ENCODE measurements at regions not wholly inside any gene's neighbourhood (a gene's known extent, or its start where the extent isn't known, plus 50 kb on each side); places are given as distances from the start of the nearest gene placed in this dataset.
"Not testable (repeated sequence)": the region's sequence is repeated elsewhere in the genome, so short reads cannot be mapped to it uniquely, and the experiment has no call there.

DNA sequence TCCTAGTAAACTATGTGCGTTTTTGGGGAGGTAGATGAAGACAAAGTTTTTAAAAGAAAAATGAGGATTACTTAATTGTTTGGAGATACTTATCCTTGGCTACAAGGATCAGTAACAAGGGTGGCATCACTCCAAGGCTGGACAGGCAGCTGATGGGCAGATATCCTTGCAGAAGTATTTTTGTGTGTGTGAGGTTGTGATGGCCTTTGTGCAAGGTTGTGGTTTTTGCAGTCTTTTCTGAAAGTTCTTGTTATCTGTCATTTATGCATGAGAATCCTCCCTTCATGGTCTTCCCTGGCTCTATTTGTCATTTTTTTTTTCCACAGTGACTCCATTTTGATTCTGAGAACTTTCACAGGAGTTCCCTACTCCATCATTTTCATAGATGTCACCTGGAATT, 96.0 kb upstream of the C1GALT1C1 start:
- DNase-seq (ENCODE audit: low read depth), result no peak
- TF ChIP-seq, protein P1, sequence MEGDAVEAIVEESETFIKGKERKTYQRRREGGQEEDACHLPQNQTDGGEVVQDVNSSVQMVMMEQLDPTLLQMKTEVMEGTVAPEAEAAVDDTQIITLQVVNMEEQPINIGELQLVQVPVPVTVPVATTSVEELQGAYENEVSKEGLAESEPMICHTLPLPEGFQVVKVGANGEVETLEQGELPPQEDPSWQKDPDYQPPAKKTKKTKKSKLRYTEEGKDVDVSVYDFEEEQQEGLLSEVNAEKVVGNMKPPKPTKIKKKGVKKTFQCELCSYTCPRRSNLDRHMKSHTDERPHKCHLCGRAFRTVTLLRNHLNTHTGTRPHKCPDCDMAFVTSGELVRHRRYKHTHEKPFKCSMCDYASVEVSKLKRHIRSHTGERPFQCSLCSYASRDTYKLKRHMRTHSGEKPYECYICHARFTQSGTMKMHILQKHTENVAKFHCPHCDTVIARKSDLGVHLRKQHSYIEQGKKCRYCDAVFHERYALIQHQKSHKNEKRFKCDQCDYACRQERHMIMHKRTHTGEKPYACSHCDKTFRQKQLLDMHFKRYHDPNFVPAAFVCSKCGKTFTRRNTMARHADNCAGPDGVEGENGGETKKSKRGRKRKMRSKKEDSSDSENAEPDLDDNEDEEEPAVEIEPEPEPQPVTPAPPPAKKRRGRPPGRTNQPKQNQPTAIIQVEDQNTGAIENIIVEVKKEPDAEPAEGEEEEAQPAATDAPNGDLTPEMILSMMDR (conservative IDR thresholded peaks at IDR 0.05; ENCODE audit: low read depth, low read length), result no peak
- H3K4me3 ChIP-seq (ENCODE audit: low read length), result no peak overlapping the region

DNA sequence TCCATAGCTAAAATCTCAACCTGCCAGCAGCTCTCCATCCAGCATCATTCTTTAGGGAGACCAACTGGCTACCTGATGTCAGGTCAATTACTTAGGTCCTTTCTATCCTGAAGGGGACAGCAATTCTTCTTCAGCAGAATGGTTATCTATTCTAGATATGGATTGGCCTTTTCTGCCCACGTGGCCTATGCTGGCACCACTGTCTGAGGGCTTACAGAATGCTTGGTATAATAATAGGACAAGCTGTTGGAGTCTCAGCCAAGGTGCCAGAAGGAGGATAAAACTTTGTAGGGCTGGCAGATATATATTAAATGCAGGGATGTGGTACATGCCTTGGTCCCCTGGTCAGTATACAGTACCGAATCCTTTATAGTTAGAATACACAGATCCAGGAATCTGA, 89.8 kb upstream of the C1GALT1C1 start:
- no peak overlapping the region for H3K4me3 ChIP-seq (ENCODE audit: low read length)
- TF ChIP-seq, protein P1 (conservative IDR thresholded peaks at IDR 0.05; ENCODE audit: low read depth, low read length), result no peak
- no peak for DNase-seq (ENCODE audit: low read depth)

DNA sequence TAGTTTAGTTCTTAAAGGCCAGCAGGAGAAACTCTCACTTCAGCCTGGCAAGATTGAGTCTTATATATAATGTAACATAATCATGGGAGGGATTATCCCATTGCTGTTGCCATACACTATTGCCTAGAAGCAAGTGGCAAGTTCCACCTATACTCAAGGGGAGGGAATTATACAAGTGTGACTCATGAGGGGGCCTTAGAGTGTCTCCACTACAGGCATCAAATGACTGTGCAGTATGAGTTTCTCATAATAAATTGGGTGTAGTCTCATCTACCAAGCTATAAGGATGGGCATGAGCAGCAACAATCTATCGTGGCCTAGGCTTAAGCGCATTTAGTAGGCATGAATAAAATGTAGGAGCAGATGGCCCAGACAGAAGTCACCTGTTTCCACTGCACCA, 89.1 kb upstream of the C1GALT1C1 start:
- TF ChIP-seq, protein P1 (conservative IDR thresholded peaks at IDR 0.05; ENCODE audit: low read depth, low read length), result no peak
- H3K4me3 ChIP-seq (ENCODE audit: low read length), result no peak overlapping the region
- no peak for DNase-seq (ENCODE audit: low read depth)

DNA sequence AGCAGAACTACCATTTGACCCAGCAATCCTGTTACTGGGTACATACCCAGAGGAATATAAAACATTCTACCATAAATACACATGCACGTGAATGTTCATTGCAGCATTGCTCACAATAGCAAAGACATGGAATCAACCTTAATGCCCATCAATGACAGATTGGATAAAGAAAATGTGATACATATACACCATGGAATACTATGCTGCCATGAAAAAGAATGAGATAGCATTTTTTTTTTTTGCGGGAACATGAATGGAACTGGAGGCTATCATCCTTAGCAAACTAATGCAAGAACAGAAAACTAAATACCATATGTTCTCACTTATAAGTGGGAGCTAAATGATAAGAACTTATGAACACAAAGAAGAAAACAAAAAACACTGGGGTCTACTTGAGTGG, 72.5 kb upstream of the C1GALT1C1 start:
- H3K4me3 ChIP-seq (ENCODE audit: low read length); DNase-seq (ENCODE audit: low read depth): not testable (repeated sequence)

DNA sequence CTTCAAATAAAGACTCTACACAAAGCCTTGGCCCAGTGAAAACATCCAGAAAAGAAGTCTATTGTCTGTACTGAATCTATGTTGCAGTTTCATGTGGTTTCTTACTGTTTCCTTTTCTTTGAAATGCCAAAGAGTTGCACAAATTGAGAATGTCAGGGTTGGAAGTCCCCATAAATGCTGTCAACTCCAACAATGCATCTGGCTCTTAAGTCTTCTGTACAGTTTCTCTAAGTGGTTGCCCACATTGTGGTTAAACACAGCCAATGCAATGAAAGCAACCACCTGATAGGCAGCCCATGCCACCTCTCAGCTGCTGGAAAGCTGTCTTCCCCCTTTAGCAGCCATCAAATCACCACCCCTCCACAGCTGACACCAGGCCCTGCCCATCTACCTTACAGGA, 67.2 kb upstream of the C1GALT1C1 start:
- TF ChIP-seq, protein P1 (conservative IDR thresholded peaks at IDR 0.05; ENCODE audit: low read depth, low read length), result no peak
- no peak overlapping the region for H3K4me3 ChIP-seq (ENCODE audit: low read length)
- DNase-seq (ENCODE audit: low read depth), result no peak

DNA sequence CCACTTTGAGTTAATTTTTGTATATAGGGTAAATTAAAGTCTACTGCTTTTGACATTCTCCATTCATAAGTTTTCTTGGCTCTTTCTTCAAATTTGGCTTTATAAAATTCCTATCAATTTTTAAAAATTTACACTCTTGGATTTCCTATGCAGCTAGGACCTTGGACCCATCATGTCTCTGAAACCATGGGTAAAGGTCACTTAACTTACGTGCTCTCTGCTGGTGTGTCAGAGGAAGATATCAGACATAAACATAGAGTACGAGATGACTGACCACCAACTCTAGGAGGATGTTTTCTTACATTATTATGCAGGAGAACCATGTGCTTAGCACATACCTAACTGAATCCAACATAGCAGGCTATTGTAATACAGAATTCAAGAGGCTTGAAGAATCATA, 62.5 kb upstream of the C1GALT1C1 start:
- no peak for DNase-seq (ENCODE audit: low read depth)
- TF ChIP-seq, protein P1 (conservative IDR thresholded peaks at IDR 0.05; ENCODE audit: low read depth, low read length), result no peak
- no peak overlapping the region for H3K4me3 ChIP-seq (ENCODE audit: low read length)

DNA sequence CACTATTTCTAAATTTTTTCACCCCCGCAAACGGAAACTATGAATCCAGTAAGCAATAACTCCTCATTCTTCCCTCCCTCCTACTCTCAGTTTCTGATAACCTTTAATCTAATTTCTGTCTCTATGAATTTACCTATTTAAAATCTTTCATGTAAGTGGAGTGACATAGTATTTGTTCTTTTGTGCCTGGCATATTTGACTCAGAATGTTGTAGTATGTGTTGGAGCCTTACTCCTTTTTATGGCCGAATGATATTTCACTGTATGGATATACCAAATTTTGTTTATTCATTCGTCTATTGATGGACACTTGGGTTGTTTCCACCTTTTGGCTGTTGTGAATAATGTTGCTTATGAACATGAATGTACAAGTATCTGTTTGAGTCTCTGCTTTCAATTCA, 61.1 kb upstream of the C1GALT1C1 start:
- no peak for DNase-seq (ENCODE audit: low read depth)
- H3K4me3 ChIP-seq (ENCODE audit: low read length), result no peak overlapping the region
- TF ChIP-seq, protein P1 (conservative IDR thresholded peaks at IDR 0.05; ENCODE audit: low read depth, low read length), result no peak

DNA sequence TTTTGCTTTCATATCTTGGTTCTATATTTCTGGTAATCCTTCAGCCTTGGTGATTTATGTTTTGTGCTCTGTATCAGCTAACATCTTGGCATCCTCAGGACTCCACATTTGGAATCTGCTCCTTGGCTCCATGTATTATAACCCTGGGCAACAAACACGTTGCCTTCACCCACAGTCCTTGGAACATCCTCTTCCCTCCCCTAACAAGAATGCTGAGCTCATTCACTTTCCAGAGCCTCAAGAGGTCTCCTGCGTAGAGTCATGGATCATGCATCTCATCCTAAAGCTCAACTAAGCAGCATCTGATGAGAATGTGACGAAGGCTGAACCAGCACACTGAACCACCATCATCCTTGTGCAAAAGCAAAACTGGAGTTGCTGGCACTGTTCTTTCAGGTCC, 60.5 kb upstream of the C1GALT1C1 start:
- DNase-seq (ENCODE audit: low read depth), result no peak
- no peak overlapping the region for H3K4me3 ChIP-seq (ENCODE audit: low read length)
- TF ChIP-seq, protein P1 (conservative IDR thresholded peaks at IDR 0.05; ENCODE audit: low read depth, low read length), result no peak
